H9 (cell line): ENCODE measurements at regions not wholly inside any gene's neighbourhood (a gene's known extent, or its start where the extent isn't known, plus 50 kb on each side); places are given as distances from the start of the nearest gene placed in this dataset.

ENCODE experiments used
- DNase-seq: peaks from one replicate; pipeline ENCODE4 v3.0.0-alpha.2; 2017
- H2AFZ ChIP-seq: one replicate; pipeline ENCODE4 v1.6.1; 2013; ENCODE audit warnings: mild to moderate bottlenecking, low read length, control low read depth, moderate library complexity
- H2AK5ac ChIP-seq: 2 replicates; pipeline ENCODE4 v1.6.1; 2013; ENCODE audit warnings: low read length, control low read depth, mixed read lengths; ENCODE audit not compliant: insufficient read length
- H2BK120ac ChIP-seq: one replicate; pipeline ENCODE4 v1.6.1; 2013; ENCODE audit warnings: low read depth, mild to moderate bottlenecking, low read length, control low read depth, inconsistent platforms; ENCODE audit not compliant: poor library complexity, severe bottlenecking
- H2BK12ac ChIP-seq: 2 replicates; pipeline ENCODE4 v1.6.1; 2013; ENCODE audit warnings: low read length, control low read depth, mixed read lengths, low read depth; ENCODE audit not compliant: insufficient read length
- H2BK15ac ChIP-seq: 2 replicates; pipeline ENCODE4 v1.6.1; 2013; ENCODE audit warnings: low read depth, low read length, control low read depth
- H2BK20ac ChIP-seq: one replicate; pipeline ENCODE4 v1.6.1; 2013; ENCODE audit warnings: low read depth, mild to moderate bottlenecking, low read length, control low read depth, inconsistent platforms; ENCODE audit not compliant: poor library complexity, severe bottlenecking
- H2BK5ac ChIP-seq: 2 replicates; pipeline ENCODE4 v1.6.1; 2013; ENCODE audit warnings: low read length, control low read depth, mixed read lengths; ENCODE audit not compliant: insufficient read length
- H3K14ac ChIP-seq: 2 replicates; pipeline ENCODE4 v1.6.1; 2013; ENCODE audit warnings: low read length, control low read depth; ENCODE audit not compliant: insufficient read depth
- H3K18ac ChIP-seq: 2 replicates; pipeline ENCODE4 v1.6.1; 2013; ENCODE audit warnings: low read depth, mild to moderate bottlenecking, mixed read lengths, low read length, control low read depth; ENCODE audit not compliant: insufficient read length
- H3K23ac ChIP-seq: 2 replicates; pipeline ENCODE4 v1.6.1; 2013; ENCODE audit warnings: low read length, control low read depth, mixed read lengths, low read depth; ENCODE audit not compliant: insufficient read length
- H3K23me2 ChIP-seq: 2 replicates; pipeline ENCODE4 v1.6.1; 2013; ENCODE audit warnings: low read depth, mild to moderate bottlenecking, mixed read lengths, low read length, control low read depth; ENCODE audit not compliant: insufficient read length, poor library complexity, severe bottlenecking
- H3K27ac ChIP-seq: 2 replicates; pipeline ENCODE4 v1.5.1; 2013; ENCODE audit warnings: low read length, control low read depth, mixed read lengths, low read depth; ENCODE audit not compliant: insufficient read length
- H3K27me3 ChIP-seq: 2 replicates; pipeline ENCODE4 v1.6.1; 2013; ENCODE audit warnings: low read length, control low read depth, inconsistent platforms; ENCODE audit not compliant: insufficient read depth
- H3K4ac ChIP-seq: 2 replicates; pipeline ENCODE4 v1.6.1; 2013; ENCODE audit warnings: low read depth, mild to moderate bottlenecking, control low read depth, inconsistent platforms, low read length, moderate library complexity
- H3K4me1 ChIP-seq: 2 replicates; pipeline ENCODE4 v1.6.1; 2013; ENCODE audit warnings: low read length, control low read depth, inconsistent platforms; ENCODE audit not compliant: insufficient read depth
- H3K4me2 ChIP-seq: 2 replicates; pipeline ENCODE4 v1.6.1; 2013; ENCODE audit warnings: low read length, control low read depth, mixed read lengths; ENCODE audit not compliant: insufficient read length, insufficient read depth
- H3K56ac ChIP-seq: 2 replicates; pipeline ENCODE4 v1.6.1; 2013; ENCODE audit warnings: low read depth, mild to moderate bottlenecking, mixed read lengths, low read length, control low read depth; ENCODE audit not compliant: insufficient read length
- H3K79me1 ChIP-seq: 2 replicates; pipeline ENCODE4 v1.6.1; 2013; ENCODE audit warnings: low read depth, mild to moderate bottlenecking, moderate library complexity, low read length, control low read depth, inconsistent platforms; ENCODE audit not compliant: insufficient read depth, poor library complexity, severe bottlenecking
- H3K79me2 ChIP-seq: 2 replicates; pipeline ENCODE4 v1.6.1; 2013; ENCODE audit warnings: low read length, control low read depth, inconsistent platforms; ENCODE audit not compliant: insufficient read depth
- H3K9ac ChIP-seq: 2 replicates; pipeline ENCODE4 v1.6.1; 2013; ENCODE audit warnings: low read length, control low read depth, mixed read lengths; ENCODE audit not compliant: insufficient read length; ENCODE audit errors: extremely low read depth
- H3K9me3 ChIP-seq: one replicate; pipeline ENCODE4 v1.6.1; 2013; ENCODE audit warnings: low read depth, low read length, inconsistent platforms; ENCODE audit not compliant: control insufficient read depth
- H3T11ph ChIP-seq: one replicate; pipeline ENCODE4 v1.6.1; 2013; ENCODE audit warnings: mild to moderate bottlenecking, low read length, control low read depth, inconsistent platforms
- H4K20me1 ChIP-seq: one replicate; pipeline ENCODE4 v1.6.1; 2013; ENCODE audit not compliant: control insufficient read depth, insufficient read length, insufficient read depth
- H4K5ac ChIP-seq: 2 replicates; pipeline ENCODE4 v1.6.1; 2013; ENCODE audit warnings: low read depth, mild to moderate bottlenecking, mixed read lengths, low read length, control low read depth; ENCODE audit not compliant: insufficient read length
- H4K8ac ChIP-seq: replicated peaks from 2 replicates; pipeline ENCODE4 v1.6.1; 2013; ENCODE audit warnings: low read length, control low read depth, mixed read lengths, low read depth; ENCODE audit not compliant: insufficient read length
- H4K91ac ChIP-seq: 2 replicates; pipeline ENCODE4 v1.6.1; 2013; ENCODE audit warnings: low read depth, mild to moderate bottlenecking, moderate library complexity, mixed read lengths, low read length, control low read depth; ENCODE audit not compliant: insufficient read length
- H3K27ac Mint-ChIP-seq, 3 experiments: 2 replicates in 2 of 3; 3 replicates in 1 of 3; pipeline ENCODE4 v1.8.0; 2020 to 2021; ENCODE audit warnings: mixed read lengths in 3 of 3, mild to moderate bottlenecking in 1 of 3, moderate library complexity in 1 of 3
- H3K27me3 Mint-ChIP-seq: 2 replicates; pipeline ENCODE4 v1.8.0; 2021; ENCODE audit warnings: low read depth, mild to moderate bottlenecking, moderate library complexity, mixed read lengths
- H3K36me3 Mint-ChIP-seq, 3 experiments: 2 replicates in 2 of 3; 3 replicates in 1 of 3; pipeline ENCODE4 v1.8.0; 2020 to 2021; ENCODE audit warnings: low read depth in 3 of 3, mixed read lengths in 3 of 3; ENCODE audit not compliant: insufficient read depth in 1 of 3
- H3K4me1 Mint-ChIP-seq, 2 experiments: 2 replicates each; pipeline ENCODE4 v1.8.0; 2020; ENCODE audit warnings: mixed read lengths in 2 of 2
- H3K4me3 Mint-ChIP-seq, 2 experiments: 2 replicates in 1 of 2; 3 replicates in 1 of 2; pipeline ENCODE4 v1.8.0; 2020 to 2021; ENCODE audit warnings: mild to moderate bottlenecking in 2 of 2, mixed read lengths in 2 of 2, moderate library complexity in 1 of 2
- H3K9me3 Mint-ChIP-seq, 2 experiments: 2 replicates in 1 of 2; 3 replicates in 1 of 2; pipeline ENCODE4 v1.8.0; 2020; ENCODE audit warnings: mild to moderate bottlenecking in 2 of 2, mixed read lengths in 2 of 2, moderate library complexity in 1 of 2
- CTCF ChIP-seq: fragments of 200-600 bp; sonication (generic); conservative IDR thresholded peaks from 3 replicates; pipeline ENCODE4 v1.8.0; 2021; ENCODE audit warnings: antibody characterized with exemption, mild to moderate bottlenecking
- WGBS: extraction: QIAGEN DNeasy Blood & Tissue Kit; methylation state at CpG from one replicate; pipeline ENCODE4 v1.1.7; 2013; ENCODE audit warnings: missing lambda C conversion rate, low lambda C conversion rate, mixed read lengths; ENCODE audit not compliant: insufficient read length; ENCODE audit errors: extremely low coverage; 5-methylcytosine and 5-hydroxymethylcytosine counted together

GRCh38 chr13:90428522-90429210 is 918.8 kb upstream of the MIR17HG start:
- Histone ChIP-seq H3K23me2 (no peaks in the 10 kb centered on the region), H3K27ac (no peak overlapping the region), H3K18ac (no peak overlapping the region), H3K23ac (no peak overlapping the region), H2AFZ (no peak overlapping the region), H4K5ac (no peak overlapping the region), H3K27me3 (no peaks in the 10 kb centered on the region), H4K91ac (no peak overlapping the region), H4K20me1 (no peaks in the 10 kb centered on the region), H3K14ac (no peak overlapping the region), H3K9me3 (no peaks in the 10 kb centered on the region), H3K4me2 (no peak overlapping the region), H2BK20ac (no peak overlapping the region), H3K9ac (no peak overlapping the region), H2BK15ac (no peak overlapping the region), H3T11ph (no peak overlapping the region), H3K4me1 (no peaks in the 10 kb centered on the region), H3K4ac (no peak overlapping the region), H2BK5ac (no peak overlapping the region), H2BK120ac (no peak overlapping the region), H3K79me2 (no peaks in the 10 kb centered on the region), H3K79me1 (no peaks in the 10 kb centered on the region), H2AK5ac (no peak overlapping the region), H4K8ac (no peak overlapping the region), H3K56ac (no peak overlapping the region), H2BK12ac (no peak overlapping the region)
- Mint-ChIP-seq H3K36me3 (no peaks in the 10 kb centered on the region), H3K4me3 (no peak overlapping the region), H3K9me3 (no peaks in the 10 kb centered on the region), H3K27me3 (no peaks in the 10 kb centered on the region), H3K27ac (no peak overlapping the region), H3K4me1 (no peaks in the 10 kb centered on the region; a peak in 1 of 4 replicates)
- TF ChIP-seq CTCF = no peak
- no CpG with 5 or more reads among the region's 12 CpGs for WGBS
- DNase-seq = no peak
